Stomach (tissue), 8 donors: ENCODE measurements at regions not wholly inside any gene's neighbourhood (a gene's known extent, or its start where the extent isn't known, plus 50 kb on each side); places are given as distances from the start of the nearest gene placed in this dataset.

Experiments used
- DNase-seq, 2 donors: peaks; one replicate each; pipeline versions ENCODE4 v3.0.0 to v3.0.0-alpha.2; 2013 to 2019
- H3K27ac ChIP-seq, 5 donors: fragments of 200-600 bp in 4 of 5; sonication (generic) in 4 of 5; one replicate each; pipeline ENCODE4 v1.5.1; 2013 to 2019; ENCODE audit warnings: mild to moderate bottlenecking in 1 of 5, moderate library complexity in 1 of 5
- H3K27me3 ChIP-seq, 3 donors: fragments of 200-600 bp; sonication (generic); one replicate each; pipeline ENCODE4 v1.5.1; 2017 to 2019; ENCODE audit warnings: mixed run types in 1 of 3
- H3K36me3 ChIP-seq, 4 donors: fragments of 200-600 bp; sonication (generic); 1 replicate in 3 of 4; 2 replicates in 1 of 4; pipeline ENCODE4 v1.5.1; 2016 to 2019
- H3K4me1 ChIP-seq, 4 donors: fragments of 200-600 bp; sonication (generic); one replicate each; pipeline ENCODE4 v1.5.1; 2016 to 2019
- H3K4me3 ChIP-seq, 4 donors: fragments of 200-600 bp; sonication (generic) in 3 of 4; one replicate each; pipeline ENCODE4 v1.5.1; 2016 to 2019; ENCODE audit warnings: mild to moderate bottlenecking in 1 of 4
- H3K9me3 ChIP-seq, 4 donors: fragments of 200-600 bp; sonication (generic); one replicate each; pipeline ENCODE4 v1.5.1; 2016 to 2019
- EP300 ChIP-seq: sonication (generic); formaldehyde crosslinking; IDR thresholded peaks from one replicate; pipeline ENCODE4 v1.6.1; 2017; ENCODE audit warnings: antibody characterized with exemption
- POLR2A ChIP-seq, 4 donors: fragments of 450-650 bp; IDR thresholded peaks; one replicate each; pipeline ENCODE4 v1.6.1; 2016; ENCODE audit warnings: antibody characterized with exemption in 4 of 4, control low read depth in 2 of 4, mild to moderate bottlenecking in 1 of 4, moderate library complexity in 1 of 4
- POLR2AphosphoS5 ChIP-seq, 3 donors: sonication (generic); formaldehyde crosslinking; IDR thresholded peaks; one replicate each; pipeline ENCODE4 v1.6.1; 2016; ENCODE audit warnings: antibody characterized with exemption in 3 of 3
- WGBS, 5 donors: extraction: QIAGEN DNeasy Blood & Tissue Kit in 3 of 5; methylation state at CpG; one replicate each; pipeline versions ENCODE4 v1.1.5 to v1.1.7; 2013 to 2018; 5-methylcytosine and 5-hydroxymethylcytosine counted together
- intact Hi-C: fragments of 100-400 bp; cut with DNase I; formaldehyde crosslinking; loops from one replicate; pipeline ENCODE4 v1.15.1; 2023; ENCODE audit warnings: low total_unique reads
- TF ChIP-seq, protein P1 (sequence below), 7 experiments: fragments of 450-650 bp in 4 of 7; fragments of 200-600 bp in 3 of 7; sonication (generic) in 3 of 7; IDR thresholded peaks; one replicate each; pipeline ENCODE4 v1.5.1; 2016 to 2019; ENCODE audit warnings: antibody characterized with exemption in 7 of 7, control low read depth in 2 of 7, mild to moderate bottlenecking in 1 of 7
- donor health status: healthy with polysubstance abuse.
- donor health status: Bipolar disorder and iron deficiency.
- donor health status: healthy.

DNA sequence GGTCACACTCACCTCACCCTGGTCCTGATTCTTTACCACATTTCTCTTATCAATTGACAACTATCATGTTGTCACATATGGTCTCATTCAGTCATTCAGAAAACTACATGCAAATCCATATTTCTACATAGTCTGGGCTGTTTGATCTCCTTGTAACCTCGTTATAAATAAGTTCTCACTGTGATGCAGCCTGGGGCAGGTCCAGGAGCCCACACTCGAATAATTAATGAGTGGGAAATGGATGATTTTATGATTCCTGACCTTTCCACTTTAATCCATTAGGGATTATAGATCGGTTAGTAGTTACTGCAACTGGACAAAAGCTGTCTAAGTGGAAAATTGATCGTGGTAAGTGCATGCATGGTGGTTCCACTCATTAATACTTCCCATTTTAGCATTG lies 636.3 kb upstream of the TENM4 start:
- H3K4me1 ChIP-seq = no peaks in the 10 kb centered on the region
- TF ChIP-seq, protein P1, sequence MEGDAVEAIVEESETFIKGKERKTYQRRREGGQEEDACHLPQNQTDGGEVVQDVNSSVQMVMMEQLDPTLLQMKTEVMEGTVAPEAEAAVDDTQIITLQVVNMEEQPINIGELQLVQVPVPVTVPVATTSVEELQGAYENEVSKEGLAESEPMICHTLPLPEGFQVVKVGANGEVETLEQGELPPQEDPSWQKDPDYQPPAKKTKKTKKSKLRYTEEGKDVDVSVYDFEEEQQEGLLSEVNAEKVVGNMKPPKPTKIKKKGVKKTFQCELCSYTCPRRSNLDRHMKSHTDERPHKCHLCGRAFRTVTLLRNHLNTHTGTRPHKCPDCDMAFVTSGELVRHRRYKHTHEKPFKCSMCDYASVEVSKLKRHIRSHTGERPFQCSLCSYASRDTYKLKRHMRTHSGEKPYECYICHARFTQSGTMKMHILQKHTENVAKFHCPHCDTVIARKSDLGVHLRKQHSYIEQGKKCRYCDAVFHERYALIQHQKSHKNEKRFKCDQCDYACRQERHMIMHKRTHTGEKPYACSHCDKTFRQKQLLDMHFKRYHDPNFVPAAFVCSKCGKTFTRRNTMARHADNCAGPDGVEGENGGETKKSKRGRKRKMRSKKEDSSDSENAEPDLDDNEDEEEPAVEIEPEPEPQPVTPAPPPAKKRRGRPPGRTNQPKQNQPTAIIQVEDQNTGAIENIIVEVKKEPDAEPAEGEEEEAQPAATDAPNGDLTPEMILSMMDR (IDR thresholded peaks at IDR 0.05) = no peak
- TF ChIP-seq EP300 = no peak
- TF ChIP-seq POLR2A (IDR thresholded peaks at IDR 0.05) = no peak
- no peak for TF ChIP-seq POLR2AphosphoS5 (IDR thresholded peaks at IDR 0.05)
- no peak overlapping the region for H3K27ac ChIP-seq
- no peaks in the 10 kb centered on the region for H3K36me3 ChIP-seq
- no peak overlapping the region for H3K4me3 ChIP-seq
- no peaks in the 10 kb centered on the region for H3K27me3 ChIP-seq
- DNase-seq = no peak
- H3K9me3 ChIP-seq = no peaks in the 10 kb centered on the region
- 80 to 91% (median 86%) methylated on average over 4 of the region's 4 CpGs for WGBS, 5 donors
- intact Hi-C loops = no loop called here

DNA sequence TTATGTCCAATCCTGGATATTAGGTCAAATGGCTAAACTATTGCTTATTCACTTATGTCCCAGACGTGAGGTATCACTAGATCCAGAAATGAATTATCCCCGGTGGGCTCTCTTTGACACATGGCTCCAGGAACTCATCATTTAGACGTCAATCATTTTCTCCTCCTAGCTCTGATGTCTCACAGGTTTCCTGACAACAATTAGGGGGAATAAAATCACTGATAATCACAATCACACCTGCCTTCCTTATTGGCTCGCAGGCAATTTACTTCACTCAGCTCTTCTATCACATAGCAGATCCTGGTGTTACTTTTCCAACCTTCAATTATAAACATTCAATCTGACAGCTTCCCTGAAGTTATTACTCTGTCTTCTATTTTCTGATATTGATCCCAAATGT lies 634.0 kb upstream of the TENM4 start:
- Histone ChIP-seq H3K27me3 (no peaks in the 10 kb centered on the region), H3K27ac (no peak overlapping the region), H3K9me3 (no peaks in the 10 kb centered on the region), H3K36me3 (no peaks in the 10 kb centered on the region), H3K4me1 (no peaks in the 10 kb centered on the region), H3K4me3 (no peak overlapping the region)
- WGBS, 5 donors = 76 to 82% (median 81%) methylated on average over 4 of the region's 4 CpGs
- no peak for DNase-seq
- TF ChIP-seq, protein P1 (IDR thresholded peaks at IDR 0.05) = no peak
- TF ChIP-seq POLR2AphosphoS5 (IDR thresholded peaks at IDR 0.05) = no peak
- TF ChIP-seq POLR2A (IDR thresholded peaks at IDR 0.05) = no peak
- TF ChIP-seq EP300 = no peak
- intact Hi-C loops = no loop called here

DNA sequence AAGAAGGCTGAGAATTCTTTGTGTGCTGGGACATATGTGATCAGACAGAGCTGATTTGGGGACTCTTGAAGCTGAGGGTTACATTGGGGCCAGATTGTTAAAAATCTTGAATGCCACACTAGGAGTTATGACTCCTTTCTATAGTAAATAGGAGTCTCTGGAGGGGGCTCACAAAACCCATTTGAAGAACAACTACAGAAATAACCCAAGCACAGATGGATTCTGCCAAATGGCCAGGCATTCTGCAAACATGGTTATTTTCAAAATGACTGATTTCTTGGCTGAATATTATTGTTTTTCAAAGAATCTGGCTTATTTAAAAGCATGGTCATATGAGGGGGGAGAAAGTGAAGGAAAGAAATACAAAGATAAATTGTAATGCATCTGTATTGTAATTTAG lies 625.5 kb upstream of the TENM4 start:
- H3K4me1 ChIP-seq = no peaks in the 10 kb centered on the region
- H3K27ac ChIP-seq = no peak overlapping the region
- TF ChIP-seq POLR2AphosphoS5 (IDR thresholded peaks at IDR 0.05) = no peak
- no peak overlapping the region for H3K4me3 ChIP-seq
- no peaks in the 10 kb centered on the region for H3K27me3 ChIP-seq
- H3K36me3 ChIP-seq = no peaks in the 10 kb centered on the region
- DNase-seq = no peak
- no peaks in the 10 kb centered on the region for H3K9me3 ChIP-seq
- intact Hi-C loops = no loop called here

DNA sequence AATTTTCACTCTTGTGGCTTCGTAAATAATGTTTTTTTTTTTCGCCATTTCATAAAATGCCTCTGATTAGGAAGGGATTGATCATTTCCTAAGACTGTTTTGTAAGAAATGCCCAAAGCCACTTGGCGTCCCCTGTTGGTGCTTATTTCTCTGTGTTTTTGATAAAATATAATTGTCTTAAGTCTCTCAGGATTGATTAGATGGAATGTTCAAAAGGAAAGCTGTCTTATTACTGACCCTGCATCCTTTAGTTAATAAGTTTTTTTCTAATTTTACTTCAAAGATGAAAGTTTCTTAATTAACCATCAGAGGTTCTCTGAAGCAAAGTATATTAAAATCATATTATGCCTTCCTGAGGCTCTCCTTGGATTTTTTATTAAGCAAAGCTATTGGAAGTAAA lies 624.3 kb upstream of the TENM4 start:
- H3K36me3 ChIP-seq = no peaks in the 10 kb centered on the region
- TF ChIP-seq, protein P1 (IDR thresholded peaks at IDR 0.05) = no peak
- TF ChIP-seq POLR2A (IDR thresholded peaks at IDR 0.05) (no peak), POLR2AphosphoS5 (IDR thresholded peaks at IDR 0.05) (no peak), EP300 (no peak)
- no peaks in the 10 kb centered on the region for H3K9me3 ChIP-seq
- no peak overlapping the region for H3K27ac ChIP-seq
- 90 to 94% (median 92%) methylated on average over 3 of the region's 3 CpGs for WGBS, 5 donors
- H3K4me1 ChIP-seq = no peaks in the 10 kb centered on the region
- intact Hi-C loops = no loop called here
- no peak overlapping the region for H3K4me3 ChIP-seq
- H3K27me3 ChIP-seq = no peaks in the 10 kb centered on the region
- no peak for DNase-seq

DNA sequence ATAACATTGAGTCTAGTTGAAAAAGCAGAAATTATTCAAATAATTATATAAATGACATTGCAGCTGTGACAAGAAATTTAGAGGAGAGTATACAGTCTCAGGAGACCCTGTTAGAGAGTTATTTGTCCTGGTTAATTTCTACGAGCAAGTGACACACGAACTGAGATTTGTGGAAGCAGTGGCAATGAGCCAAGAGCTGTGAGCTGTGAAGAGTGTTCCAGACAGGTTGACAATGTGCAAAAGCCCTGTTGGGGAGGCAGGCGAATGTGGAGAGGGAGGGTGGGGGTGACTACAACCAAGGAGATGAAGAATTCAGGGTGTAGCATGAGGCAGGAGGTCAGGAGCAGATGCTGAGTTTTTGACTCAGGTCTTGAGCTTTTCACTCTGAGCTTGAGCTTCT lies 620.2 kb upstream of the TENM4 start:
- no peaks in the 10 kb centered on the region for H3K27me3 ChIP-seq
- H3K9me3 ChIP-seq = no peaks in the 10 kb centered on the region
- 34 to 70% (median 69%) methylated on average over 3 of the region's 3 CpGs for WGBS, 5 donors
- no peak overlapping the region for H3K4me3 ChIP-seq
- H3K4me1 ChIP-seq = no peaks in the 10 kb centered on the region
- no peak overlapping the region for H3K27ac ChIP-seq
- peak in 1 of 2 donors; percentile 8 for DNase-seq
- intact Hi-C loops = no loop called here
- TF ChIP-seq POLR2AphosphoS5 (IDR thresholded peaks at IDR 0.05) (no peak), EP300 (no peak), POLR2A (IDR thresholded peaks at IDR 0.05) (no peak)
- TF ChIP-seq, protein P1 (IDR thresholded peaks at IDR 0.05) = no peak
- no peaks in the 10 kb centered on the region for H3K36me3 ChIP-seq
